ENCODE measurements at regions not wholly inside any gene's neighbourhood (a gene's known extent, or its start where the extent isn't known, plus 50 kb on each side); places are given as distances from the start of the nearest gene placed in this dataset.

DNA sequence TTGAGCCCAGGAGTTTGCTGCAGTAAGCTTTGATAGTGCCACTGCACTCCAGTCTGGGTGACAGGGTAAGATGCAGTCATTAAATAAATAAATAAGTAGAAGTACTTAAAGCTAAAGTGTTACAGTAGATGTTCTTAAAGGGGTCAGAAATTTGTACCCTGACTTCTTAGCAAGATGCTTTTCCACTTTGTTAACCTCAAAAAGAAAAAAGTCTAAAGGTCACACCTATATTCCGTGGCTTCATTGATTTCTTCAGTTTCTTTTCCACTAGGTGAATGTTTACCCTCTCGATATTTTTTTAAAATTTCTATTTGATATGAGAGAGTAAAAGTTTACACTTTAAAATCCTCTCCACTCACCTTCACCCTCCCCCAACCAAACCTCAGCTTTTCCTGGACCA is 64.3 kb upstream of the PLEKHA5 start:
- H3K4me3 ChIP-seq = no peak overlapping the region
- no peak for DNase-seq (ENCODE audit: low spot score)
- TF ChIP-seq, protein P1, sequence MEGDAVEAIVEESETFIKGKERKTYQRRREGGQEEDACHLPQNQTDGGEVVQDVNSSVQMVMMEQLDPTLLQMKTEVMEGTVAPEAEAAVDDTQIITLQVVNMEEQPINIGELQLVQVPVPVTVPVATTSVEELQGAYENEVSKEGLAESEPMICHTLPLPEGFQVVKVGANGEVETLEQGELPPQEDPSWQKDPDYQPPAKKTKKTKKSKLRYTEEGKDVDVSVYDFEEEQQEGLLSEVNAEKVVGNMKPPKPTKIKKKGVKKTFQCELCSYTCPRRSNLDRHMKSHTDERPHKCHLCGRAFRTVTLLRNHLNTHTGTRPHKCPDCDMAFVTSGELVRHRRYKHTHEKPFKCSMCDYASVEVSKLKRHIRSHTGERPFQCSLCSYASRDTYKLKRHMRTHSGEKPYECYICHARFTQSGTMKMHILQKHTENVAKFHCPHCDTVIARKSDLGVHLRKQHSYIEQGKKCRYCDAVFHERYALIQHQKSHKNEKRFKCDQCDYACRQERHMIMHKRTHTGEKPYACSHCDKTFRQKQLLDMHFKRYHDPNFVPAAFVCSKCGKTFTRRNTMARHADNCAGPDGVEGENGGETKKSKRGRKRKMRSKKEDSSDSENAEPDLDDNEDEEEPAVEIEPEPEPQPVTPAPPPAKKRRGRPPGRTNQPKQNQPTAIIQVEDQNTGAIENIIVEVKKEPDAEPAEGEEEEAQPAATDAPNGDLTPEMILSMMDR (IDR thresholded peaks at IDR 0.05) = no peak
- no peak overlapping the region for H3K27ac ChIP-seq

DNA sequence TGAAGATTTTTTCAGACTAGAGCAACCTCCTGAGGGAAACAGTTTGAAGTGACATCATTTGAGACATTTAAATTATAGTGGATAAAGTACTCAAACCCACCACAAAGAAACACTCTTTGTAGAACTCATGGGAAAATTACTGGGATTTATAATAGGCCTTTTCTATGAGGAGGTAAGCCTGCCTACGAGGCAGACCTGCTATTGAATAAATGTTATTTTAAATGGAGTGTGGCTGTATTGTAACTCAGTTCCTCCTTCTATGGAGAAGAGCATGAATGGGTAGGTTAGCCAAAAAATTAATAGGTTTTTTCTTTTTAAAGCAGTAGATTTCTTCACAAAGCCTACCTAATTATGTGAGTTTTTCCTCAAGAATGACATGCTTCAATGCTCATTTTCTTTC is 63.7 kb upstream of the PLEKHA5 start:
- no peak overlapping the region for H3K4me3 ChIP-seq
- H3K27ac ChIP-seq = no peak overlapping the region
- no peak for DNase-seq (ENCODE audit: low spot score)
- TF ChIP-seq, protein P1 (IDR thresholded peaks at IDR 0.05) = no peak

DNA sequence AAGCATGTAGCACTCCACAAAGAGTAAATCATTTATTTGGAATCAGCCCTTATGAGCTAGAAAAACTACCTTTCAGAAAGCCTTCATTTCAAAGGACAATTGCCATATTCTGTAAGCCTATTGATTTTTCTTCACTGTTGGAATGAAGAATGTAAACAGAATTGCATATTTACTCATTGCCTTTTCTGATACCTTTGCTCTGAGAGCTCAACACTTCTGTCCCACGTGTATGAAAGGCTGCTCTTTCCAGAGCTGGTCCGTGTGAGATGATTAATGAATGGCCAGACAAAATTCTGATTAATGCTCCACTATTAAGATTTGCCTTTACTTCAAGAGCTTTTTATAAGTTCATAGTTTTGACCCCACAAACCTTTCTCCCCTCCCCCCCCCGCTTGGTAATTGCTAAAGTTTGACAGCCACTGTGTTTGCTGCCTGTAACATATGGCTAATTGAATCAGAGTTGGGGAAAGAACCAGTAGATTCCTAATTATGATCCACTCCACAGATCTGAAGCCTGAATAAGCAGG is 63.0 kb upstream of the PLEKHA5 start:
- no peak for DNase-seq (ENCODE audit: low spot score)
- no peak overlapping the region for H3K27ac ChIP-seq
- TF ChIP-seq, protein P1 (IDR thresholded peaks at IDR 0.05) = no peak
- H3K4me3 ChIP-seq = no peak overlapping the region

DNA sequence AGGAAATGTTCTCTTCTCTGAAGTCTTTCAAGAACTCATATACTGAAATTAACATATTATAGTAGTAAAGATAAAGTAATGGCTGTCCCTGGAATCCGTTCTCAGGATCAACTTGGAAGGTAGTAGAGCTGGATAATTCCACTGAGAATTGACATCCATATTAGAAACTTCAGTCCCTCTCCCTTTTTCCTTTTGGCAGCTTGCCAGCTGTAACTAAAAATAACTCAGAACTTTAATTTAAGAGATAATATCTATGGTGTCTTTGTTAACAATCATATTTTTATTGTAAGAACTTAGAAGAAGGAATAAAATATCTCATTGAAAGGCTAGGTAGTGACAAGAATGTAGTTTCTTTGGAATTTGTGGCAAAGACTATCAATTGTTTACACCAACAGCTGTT is 61.4 kb upstream of the PLEKHA5 start:
- TF ChIP-seq, protein P1 (IDR thresholded peaks at IDR 0.05) = no peak
- H3K27ac ChIP-seq = no peak overlapping the region
- DNase-seq (ENCODE audit: low spot score) = no peak

DNA sequence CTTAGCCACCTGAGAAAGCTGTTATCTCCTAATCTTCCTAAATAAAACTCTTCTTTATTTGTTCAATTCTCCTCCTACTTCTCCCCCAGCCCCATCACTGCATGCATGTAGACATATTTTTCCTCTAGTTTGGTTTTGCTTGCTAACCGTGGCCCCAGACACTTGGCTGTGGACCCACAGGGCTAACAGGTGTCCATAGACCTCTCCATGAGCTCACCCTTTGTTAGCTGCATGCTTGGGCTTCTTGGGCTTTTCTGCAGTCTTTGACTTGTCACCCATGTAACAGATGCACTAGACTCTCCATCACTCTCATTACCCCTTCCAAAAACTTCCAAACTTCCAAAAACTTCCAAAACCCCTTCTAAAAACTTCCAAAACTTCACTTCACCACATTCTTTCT is 59.2 kb upstream of the PLEKHA5 start:
- Histone ChIP-seq H3K4me3 (no peak overlapping the region), H3K27ac (no peak overlapping the region)
- no peak for DNase-seq (ENCODE audit: low spot score)
- TF ChIP-seq, protein P1 (IDR thresholded peaks at IDR 0.05) = no peak

More for the DNA sequence above, 61.4 kb upstream of the PLEKHA5 start:
- H3K4me3 ChIP-seq = no peak overlapping the region

DNA sequence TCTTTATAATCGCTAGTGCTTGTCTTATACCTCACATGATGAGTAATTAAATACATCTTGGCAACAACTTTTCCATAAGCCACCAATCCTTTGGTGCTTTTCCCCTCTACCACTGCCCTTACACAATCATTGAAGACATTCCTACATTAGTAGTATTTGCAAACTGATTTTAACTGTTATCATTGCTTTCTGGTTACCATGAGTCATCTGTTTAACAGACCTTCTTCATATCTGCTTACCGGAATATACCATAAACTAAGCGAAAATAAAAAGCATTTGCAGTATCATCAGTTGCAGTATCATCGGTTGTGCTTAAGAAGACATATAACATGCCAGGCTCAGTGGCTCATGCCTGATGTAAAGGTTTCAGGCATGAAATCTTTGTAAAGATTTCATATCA is 54.8 kb upstream of the PLEKHA5 start:
- DNase-seq (ENCODE audit: low spot score) = no peak

DNA sequence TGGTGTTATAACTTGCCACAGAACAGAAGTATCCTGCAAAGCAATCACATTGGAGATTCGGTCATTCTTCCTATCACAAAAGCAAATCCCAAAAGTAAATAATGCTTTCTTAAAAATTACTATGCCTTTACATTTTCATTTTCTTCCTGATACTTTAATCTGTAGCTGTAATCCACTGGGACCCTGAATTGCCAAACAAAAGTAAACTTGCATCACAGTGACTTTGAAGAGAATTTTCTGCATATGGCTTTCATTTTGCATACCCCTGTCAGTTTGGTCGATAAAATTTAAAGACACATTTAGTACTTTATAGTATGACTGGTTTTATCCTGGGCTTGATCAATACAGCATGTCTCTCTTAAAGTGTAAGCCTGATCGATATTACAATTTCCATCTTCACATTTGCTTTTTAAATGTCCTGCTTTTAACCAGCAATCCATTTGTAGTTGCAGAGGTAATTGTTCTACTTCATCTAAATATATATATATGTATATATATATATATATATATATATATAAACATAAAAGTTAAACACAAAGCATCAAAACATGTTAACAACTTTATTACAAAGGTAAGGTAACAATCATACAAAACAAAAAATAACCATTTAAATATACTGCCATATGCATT is 53.7 kb upstream of the PLEKHA5 start:
- TF ChIP-seq, protein P1 (IDR thresholded peaks at IDR 0.05) = no peak
- DNase-seq (ENCODE audit: low spot score) = no peak
- Histone ChIP-seq H3K4me3 (no peak overlapping the region), H3K27ac (no peak overlapping the region)

More for the DNA sequence above, 54.8 kb upstream of the PLEKHA5 start:
- no peak overlapping the region for H3K4me3 ChIP-seq
- H3K27ac ChIP-seq = no peak overlapping the region
- TF ChIP-seq, protein P1 (IDR thresholded peaks at IDR 0.05) = no peak
